H1 (cell line): ENCODE measurements at regions not wholly inside any gene's neighbourhood (a gene's known extent, or its start where the extent isn't known, plus 50 kb on each side); places are given as distances from the start of the nearest gene placed in this dataset.

Experiments used
- CTCF ChIA-PET: fragments of 300-600 bp; sonication (Branson Sonifier 250); formaldehyde crosslinking; loops from one replicate; lab custom pipeline; 2021; ENCODE audit not compliant: partially characterized antibody; lab: Charles Lee
- POLR2A ChIA-PET: fragments of 300-600 bp; sonication (Branson Sonifier 250); formaldehyde crosslinking; loops from one replicate; lab custom pipeline; 2021; ENCODE audit warnings: inconsistent platforms; ENCODE audit not compliant: partially characterized antibody; lab: Charles Lee
- DNase-seq, 2 experiments: peaks; one replicate each; pipeline versions ENCODE4 v3.0.0 to v3.0.0-alpha.2; 2010 to 2022; ENCODE audit warnings: low spot score in 2 of 2, low read depth in 1 of 2, mixed read lengths in 1 of 2
- FAIRE-seq: peaks from 2 replicates; lab custom pipeline; 2011; peaks lifted over from hg19 to GRCh38; lab: Jason Lieb, UNC
- H2AFZ ChIP-seq: 2 replicates; pipeline ENCODE4 v1.8.1; 2012; ENCODE audit warnings: low read length, inconsistent platforms
- H2AK5ac ChIP-seq: 2 replicates; pipeline ENCODE4 v1.6.1; 2013; ENCODE audit warnings: low read depth, low read length
- H2BK120ac ChIP-seq: replicated peaks from 2 replicates; pipeline ENCODE3; 2013; ENCODE audit warnings: low read depth, low read length, inconsistent platforms
- H2BK12ac ChIP-seq: 2 replicates; pipeline ENCODE4 v1.6.1; 2013; ENCODE audit warnings: low read depth, low read length
- H2BK15ac ChIP-seq: 2 replicates; pipeline ENCODE4 v1.6.1; 2013; ENCODE audit warnings: low read length
- H2BK20ac ChIP-seq: 2 replicates; pipeline ENCODE4 v1.6.1; 2013; ENCODE audit warnings: low read length
- H2BK5ac ChIP-seq: 2 replicates; pipeline ENCODE4 v1.6.1; 2013; ENCODE audit warnings: low read depth, low read length
- H3K14ac ChIP-seq: 2 replicates; pipeline ENCODE4 v1.6.1; 2013; ENCODE audit warnings: inconsistent platforms; ENCODE audit not compliant: insufficient read length
- H3K18ac ChIP-seq: 2 replicates; pipeline ENCODE4 v1.6.1; 2013; ENCODE audit warnings: low read length; ENCODE audit errors: extremely low read depth
- H3K23ac ChIP-seq: 2 replicates; pipeline ENCODE4 v1.6.1; 2013; ENCODE audit warnings: inconsistent platforms; ENCODE audit not compliant: insufficient read length
- H3K23me2 ChIP-seq: 2 replicates; pipeline ENCODE4 v1.6.1; 2013; ENCODE audit warnings: low read depth, low read length
- H3K27ac ChIP-seq: 2 replicates; pipeline ENCODE4 v1.6.1; 2011; ENCODE audit warnings: low read depth, low read length, inconsistent platforms
- H3K27me3 ChIP-seq, 4 experiments: replicated peaks in 1 of 4; 1 replicate in 1 of 4; 2 replicates in 3 of 4; pipeline versions ENCODE4 v1.6.1 to v1.8.1; 2011 to 2013; ENCODE audit warnings: low read length in 3 of 4, mild to moderate bottlenecking in 3 of 4, inconsistent platforms in 2 of 4, mixed read lengths in 2 of 4, moderate library complexity in 1 of 4; ENCODE audit not compliant: control insufficient read depth in 3 of 4, insufficient read depth in 3 of 4; ENCODE audit errors: extremely low read depth in 1 of 4
- H3K36me3 ChIP-seq, 4 experiments: 2 replicates each; pipeline versions ENCODE4 v1.6.1 to v1.8.1; 2011 to 2013; ENCODE audit warnings: mild to moderate bottlenecking in 4 of 4, low read length in 3 of 4, moderate library complexity in 2 of 4, control low read depth in 1 of 4, inconsistent platforms in 1 of 4; ENCODE audit not compliant: insufficient read depth in 4 of 4, control insufficient read depth in 2 of 4
- H3K4ac ChIP-seq: replicated peaks from 2 replicates; pipeline ENCODE3; 2013; ENCODE audit warnings: low read length, low read depth, mixed read lengths, inconsistent platforms; ENCODE audit not compliant: insufficient read length
- H3K4me1 ChIP-seq, 4 experiments: replicated peaks in 1 of 4; 1 replicate in 1 of 4; 2 replicates in 3 of 4; pipeline versions ENCODE4 v1.6.1 to v1.8.1; 2011 to 2013; ENCODE audit warnings: low read length in 3 of 4, inconsistent platforms in 2 of 4, mixed read lengths in 1 of 4; ENCODE audit not compliant: insufficient read depth in 4 of 4, control insufficient read depth in 3 of 4
- H3K4me2 ChIP-seq, 2 experiments: 2 replicates each; pipeline versions ENCODE4 v1.6.1 to v1.8.1; 2011 to 2013; ENCODE audit warnings: low read depth in 2 of 2, low read length in 2 of 2, control low read depth in 1 of 2, inconsistent platforms in 1 of 2, mild to moderate bottlenecking in 1 of 2; ENCODE audit not compliant: insufficient read depth in 1 of 2
- H3K4me3 ChIP-seq, 4 experiments: fragments of 200-600, 300-600 bp in 1 of 4; sonication (generic), shearing (Covaris generic), sonication (Bioruptor Twin) in 1 of 4; 2 replicates each; pipeline versions ENCODE4 v1.5.1 to v1.8.1; 2011 to 2016; ENCODE audit warnings: low read length in 4 of 4, low read depth in 3 of 4, control low read depth in 2 of 4, inconsistent platforms in 2 of 4, mild to moderate bottlenecking in 2 of 4, mixed read lengths in 1 of 4, moderate library complexity in 1 of 4; ENCODE audit not compliant: insufficient read depth in 2 of 4; ENCODE audit errors: extremely low read depth in 1 of 4
- H3K56ac ChIP-seq: replicated peaks from 2 replicates; pipeline ENCODE3; 2013; ENCODE audit warnings: low read depth, mild to moderate bottlenecking, mixed read lengths, low read length, inconsistent platforms; ENCODE audit not compliant: insufficient read length
- H3K79me1 ChIP-seq: 2 replicates; pipeline ENCODE4 v1.6.1; 2013; ENCODE audit warnings: low read depth, low read length, control low read depth
- H3K79me2 ChIP-seq, 2 experiments: 2 replicates each; pipeline versions ENCODE4 v1.6.1 to v1.8.1; 2012 to 2013; ENCODE audit warnings: low read length in 2 of 2, mild to moderate bottlenecking in 2 of 2, inconsistent platforms in 1 of 2; ENCODE audit not compliant: insufficient read depth in 2 of 2, control insufficient read depth in 1 of 2
- H3K9ac ChIP-seq, 4 experiments: replicated peaks in 1 of 4; 1 replicate in 1 of 4; 2 replicates in 3 of 4; pipeline versions ENCODE4 v1.6.1 to v1.8.1; 2011 to 2013; ENCODE audit warnings: low read depth in 3 of 4, low read length in 3 of 4, control low read depth in 2 of 4, mild to moderate bottlenecking in 2 of 4, moderate library complexity in 2 of 4, inconsistent platforms in 1 of 4; ENCODE audit errors: extremely low read depth in 1 of 4
- H3K9me3 ChIP-seq, 2 experiments: 2 replicates each; pipeline versions ENCODE4 v1.6.1 to v1.8.1; 2012 to 2013; ENCODE audit warnings: mild to moderate bottlenecking in 2 of 2, moderate library complexity in 2 of 2, control low read depth in 1 of 2, inconsistent platforms in 1 of 2, low read depth in 1 of 2, low read length in 1 of 2, mixed read lengths in 1 of 2; ENCODE audit not compliant: insufficient read depth in 2 of 2
- H4K20me1 ChIP-seq, 2 experiments: replicated peaks in 1 of 2; 2 replicates each; pipeline versions ENCODE3 to v1.8.1; 2011 to 2013; ENCODE audit warnings: inconsistent platforms in 2 of 2, low read length in 2 of 2, mild to moderate bottlenecking in 1 of 2; ENCODE audit not compliant: insufficient read depth in 2 of 2, control insufficient read depth in 1 of 2
- H4K5ac ChIP-seq: 2 replicates; pipeline ENCODE4 v1.6.1; 2013; ENCODE audit warnings: low read length, low read depth, mixed read lengths, inconsistent platforms; ENCODE audit not compliant: insufficient read length
- H4K8ac ChIP-seq: 2 replicates; pipeline ENCODE4 v1.8.0; 2013; ENCODE audit warnings: mild to moderate bottlenecking, moderate library complexity, low read length, inconsistent platforms; ENCODE audit not compliant: insufficient read depth; ENCODE audit errors: extremely low read depth
- H4K91ac ChIP-seq: replicated peaks from 2 replicates; pipeline ENCODE3; 2013; ENCODE audit warnings: low read length, mixed read lengths, inconsistent platforms; ENCODE audit not compliant: insufficient read length
- CEBPB ChIP-seq: IDR thresholded peaks from 2 replicates; pipeline ENCODE4 v1.6.1; 2012; ENCODE audit warnings: low read depth, low read length
- JUND ChIP-seq: IDR thresholded peaks from 2 replicates; pipeline ENCODE4 v1.6.1; 2011; ENCODE audit warnings: mild to moderate bottlenecking, improper control_type of control experiment, low read length
- RBBP5 ChIP-seq: IDR thresholded peaks from 2 replicates; pipeline ENCODE4 v1.7.1; 2012; ENCODE audit warnings: low read depth, mild to moderate bottlenecking, inconsistent platforms, low read length, moderate library complexity, borderline replicate concordance
- SP1 ChIP-seq: IDR thresholded peaks from 2 replicates; pipeline ENCODE4 v1.6.1; 2011; ENCODE audit warnings: low read depth, low read length
- WGBS, 2 experiments: shearing (Covaris generic) in 1 of 2; methylation state at CpG; one replicate each; pipeline versions ENCODE4 v1.1.6 to v1.1.7; 2013 to 2015; ENCODE audit warnings: low lambda C conversion rate in 2 of 2, mixed read lengths in 2 of 2, inconsistent platforms in 1 of 2, low coverage in 1 of 2, missing lambda C conversion rate in 1 of 2; ENCODE audit not compliant: insufficient replicate concordance in 2 of 2, insufficient coverage in 1 of 2, insufficient read length in 1 of 2; ENCODE audit errors: extremely low coverage in 1 of 2, missing lambda C conversion rate in 1 of 2; 5-methylcytosine and 5-hydroxymethylcytosine counted together
- TF ChIP-seq, protein P1 (sequence below): IDR thresholded peaks from 2 replicates; pipeline ENCODE4 v1.6.1; 2011; ENCODE audit warnings: low read depth, mild to moderate bottlenecking, low read length; ENCODE audit not compliant: insufficient read depth

DNA sequence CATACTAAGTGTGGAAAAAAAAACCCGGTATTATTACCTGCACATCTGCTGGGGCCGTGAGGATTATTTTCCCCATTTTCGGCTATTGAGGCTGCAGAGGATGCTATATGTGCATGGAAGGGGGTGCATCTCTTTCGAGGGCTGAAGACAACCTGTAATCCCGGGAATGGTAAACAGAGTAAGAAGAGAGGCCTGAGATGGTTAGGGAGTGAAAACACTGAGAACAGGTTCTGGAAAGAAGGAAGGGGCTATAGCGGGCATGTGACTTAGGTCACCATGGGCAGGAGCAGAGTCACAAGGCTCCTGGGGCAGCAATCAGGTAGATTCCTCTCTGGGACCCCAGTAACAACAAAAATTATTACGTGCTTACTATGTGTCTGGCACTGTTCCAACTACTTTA lies 299.1 kb downstream of the RRAGC start:
- no peak overlapping the region for H3K18ac ChIP-seq
- FAIRE-seq (no peak), DNase-seq (no peak)
- H3K9ac ChIP-seq, result no peak overlapping the region
- H3K4me3 ChIP-seq, result no peak overlapping the region
- no peak overlapping the region for H3K27ac ChIP-seq
- no peaks in the 10 kb centered on the region for H4K20me1 ChIP-seq
- H2AFZ ChIP-seq, result no peak overlapping the region
- no peaks in the 10 kb centered on the region for H3K79me2 ChIP-seq
- H3K14ac ChIP-seq, result no peak overlapping the region
- peaks cover 8% of the 10 kb centered on the region; the same call in 1 of the 2 replicates for H3K23me2 ChIP-seq
- POLR2A ChIA-PET, result no interaction called here
- no peak overlapping the region for H3K23ac ChIP-seq
- H3K4me1 ChIP-seq, result peaks cover 14 to 22% (median 16%) of the 10 kb centered on the region in 4 experiments
- no peak overlapping the region for H2BK20ac ChIP-seq
- no peak overlapping the region for H3K4me2 ChIP-seq
- H3K4ac ChIP-seq, result no peak overlapping the region
- H3K9me3 ChIP-seq, result no peaks in the 10 kb centered on the region
- H4K91ac ChIP-seq, result no peak overlapping the region
- H3K56ac ChIP-seq, result no peak overlapping the region
- H3K36me3 ChIP-seq, result no peaks in the 10 kb centered on the region
- WGBS, 2 experiments, result 82% methylated on average over 7 of the region's 7 CpGs; no CpG with 5 or more reads in 1 of the 2 experiments
- peaks cover 0 to 10% (median 8%) of the 10 kb centered on the region in 4 experiments; a peak in 4 of 7 replicates for H3K27me3 ChIP-seq
- H4K5ac ChIP-seq, result no peak overlapping the region
- H4K8ac ChIP-seq, result no peak overlapping the region
- H2AK5ac ChIP-seq, result no peak overlapping the region
- CTCF ChIA-PET, result interaction anchor here (1.0 to 2.5 kb wide), 5 partner anchors 9 to 258 kb away, joined by 3 to 12 read pairs (median 4); no protein-coding TSS in a partner anchor
- H2BK12ac ChIP-seq, result no peak overlapping the region
- no peaks in the 10 kb centered on the region for H3K79me1 ChIP-seq
- 0 out of 2 replicates have a peak overlapping the region, but pooled peaks have one; percentile 40 for H2BK15ac ChIP-seq
- no peak overlapping the region for H2BK120ac ChIP-seq
- H2BK5ac ChIP-seq, result no peak overlapping the region
- no peak for TF ChIP-seq SP1
- TF ChIP-seq, protein P1, sequence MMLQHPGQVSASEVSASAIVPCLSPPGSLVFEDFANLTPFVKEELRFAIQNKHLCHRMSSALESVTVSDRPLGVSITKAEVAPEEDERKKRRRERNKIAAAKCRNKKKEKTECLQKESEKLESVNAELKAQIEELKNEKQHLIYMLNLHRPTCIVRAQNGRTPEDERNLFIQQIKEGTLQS, result no peak
- TF ChIP-seq CEBPB, result no peak
- no peak for TF ChIP-seq RBBP5
- no peak for TF ChIP-seq JUND
